ENCODE measurements at regions not wholly inside any gene's neighbourhood (a gene's known extent, or its start where the extent isn't known, plus 50 kb on each side); places are given as distances from the start of the nearest gene placed in this dataset.
"Not testable (repeated sequence)": the region's sequence is repeated elsewhere in the genome, so short reads cannot be mapped to it uniquely, and the experiment has no call there.

- ATAC-seq (ENCODE audit: low read depth): no peak
- Histone ChIP-seq H3K4me3 (ENCODE audit: severe bottlenecking) (no peak overlapping the region), H3K9me3 (ENCODE audit: severe bottlenecking) (no peaks in the 10 kb centered on the region), H3K36me3 (ENCODE audit: low read depth) (no peaks in the 10 kb centered on the region), H3K27me3 (ENCODE audit: insufficient read depth, poor library complexity, severe bottlenecking) (no peaks in the 10 kb centered on the region), H3K4me1 (ENCODE audit: insufficient read depth, poor library complexity, severe bottlenecking) (no peaks in the 10 kb centered on the region), H3K27ac (ENCODE audit: poor library complexity, severe bottlenecking) (no peak overlapping the region)
- no peak for DNase-seq (ENCODE audit: low spot score)
- no peak for TF ChIP-seq CTCF (IDR thresholded peaks at IDR 0.05; ENCODE audit: poor library complexity, severe bottlenecking)
These were observed 54.3 kb upstream of the WAC start for GRCh38 chr10:28478646-28479045.

GRCh38 chr10:28479425-28479865, 53.5 kb upstream of the WAC start:
- ATAC-seq (ENCODE audit: low read depth) (no peak), DNase-seq (ENCODE audit: low spot score) (no peak)
- Histone ChIP-seq H3K4me1 (ENCODE audit: insufficient read depth, poor library complexity, severe bottlenecking) (no peaks in the 10 kb centered on the region), H3K27me3 (ENCODE audit: insufficient read depth, poor library complexity, severe bottlenecking) (no peaks in the 10 kb centered on the region), H3K36me3 (ENCODE audit: low read depth) (no peaks in the 10 kb centered on the region), H3K9me3 (ENCODE audit: severe bottlenecking) (no peaks in the 10 kb centered on the region), H3K4me3 (ENCODE audit: severe bottlenecking) (no peak overlapping the region), H3K27ac (ENCODE audit: poor library complexity, severe bottlenecking) (no peak overlapping the region)
- TF ChIP-seq CTCF (IDR thresholded peaks at IDR 0.05; ENCODE audit: poor library complexity, severe bottlenecking): no peak

- no peak for ATAC-seq (ENCODE audit: low read depth)
- no peak for TF ChIP-seq CTCF (IDR thresholded peaks at IDR 0.05; ENCODE audit: poor library complexity, severe bottlenecking)
- DNase-seq (ENCODE audit: low spot score): no peak
- Histone ChIP-seq H3K36me3 (ENCODE audit: low read depth) (no peaks in the 10 kb centered on the region), H3K9me3 (ENCODE audit: severe bottlenecking) (no peaks in the 10 kb centered on the region), H3K27ac (ENCODE audit: poor library complexity, severe bottlenecking) (no peak overlapping the region), H3K4me1 (ENCODE audit: insufficient read depth, poor library complexity, severe bottlenecking) (no peaks in the 10 kb centered on the region), H3K27me3 (ENCODE audit: insufficient read depth, poor library complexity, severe bottlenecking) (no peaks in the 10 kb centered on the region), H3K4me3 (ENCODE audit: severe bottlenecking) (no peak overlapping the region)
These were observed 52.8 kb upstream of the WAC start for GRCh38 chr10:28479927-28480627.

- TF ChIP-seq CTCF (IDR thresholded peaks at IDR 0.05; ENCODE audit: poor library complexity, severe bottlenecking): no peak
- Histone ChIP-seq H3K4me3 (ENCODE audit: severe bottlenecking) (no peak overlapping the region), H3K9me3 (ENCODE audit: severe bottlenecking) (no peaks in the 10 kb centered on the region), H3K27ac (ENCODE audit: poor library complexity, severe bottlenecking) (no peak overlapping the region), H3K27me3 (ENCODE audit: insufficient read depth, poor library complexity, severe bottlenecking) (no peaks in the 10 kb centered on the region), H3K36me3 (ENCODE audit: low read depth) (no peaks in the 10 kb centered on the region), H3K4me1 (ENCODE audit: insufficient read depth, poor library complexity, severe bottlenecking) (no peaks in the 10 kb centered on the region)
- DNase-seq (ENCODE audit: low spot score): no peak
- ATAC-seq (ENCODE audit: low read depth): no peak
These were observed 52.3 kb upstream of the WAC start for GRCh38 chr10:28480628-28480965.

- H3K36me3 ChIP-seq (ENCODE audit: low read depth); H3K4me1 ChIP-seq (ENCODE audit: insufficient read depth, poor library complexity, severe bottlenecking); H3K4me3 ChIP-seq (ENCODE audit: severe bottlenecking); H3K27me3 ChIP-seq (ENCODE audit: insufficient read depth, poor library complexity, severe bottlenecking); DNase-seq (ENCODE audit: low spot score); ATAC-seq (ENCODE audit: low read depth); H3K27ac ChIP-seq (ENCODE audit: poor library complexity, severe bottlenecking); H3K9me3 ChIP-seq (ENCODE audit: severe bottlenecking): not testable (repeated sequence)
These were observed 51.6 kb upstream of the WAC start for GRCh38 chr10:28481346-28481745.
